Mesenchymal stem cell (in vitro differentiated cells and primary cell): ENCODE measurements at regions not wholly inside any gene's neighbourhood (a gene's known extent, or its start where the extent isn't known, plus 50 kb on each side); places are given as distances from the start of the nearest gene placed in this dataset.

ENCODE experiments used
- DNase-seq: peaks from one replicate; pipeline ENCODE4 v3.0.0-alpha.2; 2013
- H2AFZ ChIP-seq: one replicate; pipeline ENCODE4 v1.6.1; 2013; ENCODE audit warnings: low read depth, mild to moderate bottlenecking, control low read depth, inconsistent platforms, low read length, moderate library complexity
- H2AK5ac ChIP-seq: 2 replicates; pipeline ENCODE4 v1.6.1; 2013; ENCODE audit warnings: low read length, moderate library complexity, mild to moderate bottlenecking, inconsistent platforms; ENCODE audit not compliant: severe bottlenecking
- H2BK120ac ChIP-seq: one replicate; pipeline ENCODE4 v1.6.1; 2013; ENCODE audit warnings: low read depth, mild to moderate bottlenecking, inconsistent platforms, low read length, moderate library complexity
- H2BK12ac ChIP-seq, 2 experiments: one replicate each; pipeline ENCODE4 v1.6.1; 2013; ENCODE audit warnings: inconsistent platforms in 2 of 2, low read length in 2 of 2, mild to moderate bottlenecking in 2 of 2, moderate library complexity in 2 of 2, control low read depth in 1 of 2
- H2BK15ac ChIP-seq: one replicate; pipeline ENCODE4 v1.6.1; 2013; ENCODE audit warnings: mild to moderate bottlenecking, low read depth, inconsistent platforms; ENCODE audit not compliant: poor library complexity, severe bottlenecking
- H2BK5ac ChIP-seq: 2 replicates; pipeline ENCODE4 v1.6.1; 2013; ENCODE audit warnings: low read depth, mild to moderate bottlenecking, low read length, control low read depth, inconsistent platforms; ENCODE audit not compliant: poor library complexity, severe bottlenecking
- H3K14ac ChIP-seq, 2 experiments: one replicate each; pipeline ENCODE4 v1.6.1; 2013; ENCODE audit warnings: inconsistent platforms in 2 of 2, low read length in 2 of 2, control low read depth in 1 of 2, mild to moderate bottlenecking in 1 of 2, moderate library complexity in 1 of 2
- H3K18ac ChIP-seq, 2 experiments: one replicate each; pipeline ENCODE4 v1.6.1; 2013; ENCODE audit warnings: inconsistent platforms in 2 of 2, low read length in 2 of 2, control low read depth in 1 of 2, low read depth in 1 of 2, mild to moderate bottlenecking in 1 of 2
- H3K23ac ChIP-seq, 2 experiments: one replicate each; pipeline ENCODE4 v1.6.1; 2013; ENCODE audit warnings: inconsistent platforms in 2 of 2, low read length in 2 of 2, mild to moderate bottlenecking in 2 of 2, moderate library complexity in 2 of 2, control low read depth in 1 of 2
- H3K27ac ChIP-seq: 2 replicates; pipeline ENCODE4 v1.5.1; 2013; ENCODE audit warnings: mild to moderate bottlenecking, moderate library complexity, low read length, control low read depth, inconsistent platforms; ENCODE audit not compliant: poor library complexity, severe bottlenecking
- H3K27me3 ChIP-seq, 2 experiments: 2 replicates each; pipeline versions ENCODE4 v1.6.1 to v1.7.0; 2013; ENCODE audit warnings: low read length in 2 of 2, mild to moderate bottlenecking in 2 of 2, moderate library complexity in 2 of 2, control low read depth in 1 of 2, inconsistent platforms in 1 of 2; ENCODE audit not compliant: control insufficient read depth in 1 of 2, insufficient read depth in 1 of 2
- H3K36me3 ChIP-seq, 2 experiments: 2 replicates each; pipeline versions ENCODE4 v1.6.1 to v1.7.0; 2013; ENCODE audit warnings: low read length in 2 of 2, control low read depth in 1 of 2, inconsistent platforms in 1 of 2, low read depth in 1 of 2, mild to moderate bottlenecking in 1 of 2; ENCODE audit not compliant: insufficient read depth in 2 of 2, control insufficient read depth in 1 of 2
- H3K4ac ChIP-seq, 2 experiments: one replicate each; pipeline ENCODE4 v1.6.1; 2013; ENCODE audit warnings: inconsistent platforms in 2 of 2, low read length in 2 of 2, mild to moderate bottlenecking in 2 of 2, moderate library complexity in 2 of 2, control low read depth in 1 of 2, low read depth in 1 of 2
- H3K4me1 ChIP-seq: 2 replicates; pipeline ENCODE4 v1.6.1; 2013; ENCODE audit warnings: low read depth, low read length, control low read depth; ENCODE audit not compliant: control insufficient read depth, insufficient read depth
- H3K4me2 ChIP-seq: 2 replicates; pipeline ENCODE4 v1.6.1; 2013; ENCODE audit warnings: low read length, mild to moderate bottlenecking, inconsistent platforms; ENCODE audit not compliant: poor library complexity, severe bottlenecking
- H3K4me3 ChIP-seq, 2 experiments: 2 replicates each; pipeline versions ENCODE4 v1.5.1 to v1.7.0; 2013; ENCODE audit warnings: low read length in 2 of 2, mild to moderate bottlenecking in 2 of 2, control low read depth in 1 of 2, low read depth in 1 of 2; ENCODE audit not compliant: insufficient read depth in 1 of 2
- H3K79me1 ChIP-seq: replicated peaks from 2 replicates; pipeline ENCODE4 v1.6.1; 2013; ENCODE audit warnings: mild to moderate bottlenecking, control low read depth, low read length, inconsistent platforms; ENCODE audit not compliant: poor library complexity, severe bottlenecking
- H3K9ac ChIP-seq: 2 replicates; pipeline ENCODE4 v1.7.0; 2013; ENCODE audit warnings: mild to moderate bottlenecking, low read length, moderate library complexity
- H3K9me3 ChIP-seq: 2 replicates; pipeline ENCODE4 v1.7.0; 2013; ENCODE audit warnings: mild to moderate bottlenecking, low read length; ENCODE audit not compliant: control insufficient read depth
- H4K8ac ChIP-seq: one replicate; pipeline ENCODE4 v1.6.1; 2013; ENCODE audit warnings: inconsistent platforms, mild to moderate bottlenecking, low read length, moderate library complexity
- H4K91ac ChIP-seq: one replicate; pipeline ENCODE4 v1.6.1; 2013; ENCODE audit warnings: mild to moderate bottlenecking, low read length, inconsistent platforms
- WGBS: methylation state at CpG from one replicate; pipeline ENCODE4 v1.1.7; 2013; ENCODE audit warnings: mixed read lengths; 5-methylcytosine and 5-hydroxymethylcytosine counted together

DNA sequence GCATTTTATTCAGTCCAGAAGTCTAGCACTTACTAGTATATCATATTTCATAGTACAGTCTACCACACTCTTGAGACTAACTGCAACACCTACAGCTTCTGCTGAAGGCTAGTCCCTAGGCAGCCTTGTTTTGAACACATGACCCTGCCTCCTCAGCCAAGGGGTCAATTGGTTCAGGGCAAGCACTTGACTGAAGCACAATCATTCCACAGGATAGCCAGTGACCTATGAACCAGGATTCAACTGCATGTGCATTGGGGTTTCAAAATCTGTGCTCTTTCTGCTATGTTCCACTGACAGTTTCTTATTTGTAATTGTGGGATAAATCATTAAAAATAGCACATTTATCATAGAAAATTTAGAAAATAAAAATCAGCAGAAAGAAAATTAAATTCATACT lies 186.8 kb downstream of the TMEM161B start:
- Histone ChIP-seq H2BK15ac (no peak overlapping the region), H2AK5ac (no peak overlapping the region), H2BK5ac (no peak overlapping the region), H2AFZ (no peak overlapping the region), H2BK120ac (no peak overlapping the region), H4K91ac (no peak overlapping the region), H3K9ac (no peak overlapping the region), H3K23ac (no peak overlapping the region), H3K4me1 (no peaks in the 10 kb centered on the region), H3K27me3 (no peaks in the 10 kb centered on the region), H3K14ac (no peak overlapping the region), H3K9me3 (peaks cover 4% of the 10 kb centered on the region), H3K4me3 (no peak overlapping the region), H3K79me1 (no peaks in the 10 kb centered on the region), H3K4ac (no peak overlapping the region), H3K18ac (no peak overlapping the region), H4K8ac (no peak overlapping the region), H2BK12ac (no peak overlapping the region), H3K4me2 (no peak overlapping the region), H3K27ac (no peak overlapping the region), H3K36me3 (no peaks in the 10 kb centered on the region)
- DNase-seq, result no peak

DNA sequence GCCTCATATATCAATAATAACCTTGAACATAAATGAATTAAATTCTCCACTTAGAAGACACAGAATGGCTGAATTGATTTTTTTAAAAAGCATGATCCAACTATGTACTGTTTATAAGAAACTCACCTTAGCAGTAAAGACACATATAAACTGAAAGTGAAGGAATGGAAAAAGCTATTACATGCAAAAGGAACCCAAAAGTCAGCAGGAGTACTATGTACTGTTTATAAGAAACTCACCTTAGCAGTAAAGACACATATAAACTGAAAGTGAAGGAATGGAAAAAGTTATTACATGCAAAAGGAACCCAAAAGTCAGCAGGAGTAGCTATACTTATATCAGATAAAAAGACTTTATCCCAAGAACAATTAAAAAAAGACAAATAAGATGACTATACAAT lies 204.8 kb downstream of the TMEM161B start:
- no peak overlapping the region for H3K4me2 ChIP-seq
- H2AFZ ChIP-seq, result no peak overlapping the region
- no peak overlapping the region for H2AK5ac ChIP-seq
- no peak overlapping the region for H4K8ac ChIP-seq
- no peak overlapping the region for H3K9ac ChIP-seq
- no peak overlapping the region for H2BK5ac ChIP-seq
- H2BK15ac ChIP-seq, result no peak overlapping the region
- no peak overlapping the region for H3K27ac ChIP-seq
- no peak overlapping the region for H3K4ac ChIP-seq
- no peaks in the 10 kb centered on the region for H3K27me3 ChIP-seq
- H3K18ac ChIP-seq, result no peak overlapping the region
- DNase-seq, result no peak
- H3K23ac ChIP-seq, result no peak overlapping the region
- no peak overlapping the region for H2BK120ac ChIP-seq
- H3K4me3 ChIP-seq, result no peak overlapping the region
- H3K14ac ChIP-seq, result no peak overlapping the region
- no peak overlapping the region for H4K91ac ChIP-seq
- H3K36me3 ChIP-seq, result no peaks in the 10 kb centered on the region
- no peaks in the 10 kb centered on the region for H3K4me1 ChIP-seq
- H2BK12ac ChIP-seq, result no peak overlapping the region
- H3K9me3 ChIP-seq, result peaks cover 4% of the 10 kb centered on the region
- no peaks in the 10 kb centered on the region for H3K79me1 ChIP-seq

DNA sequence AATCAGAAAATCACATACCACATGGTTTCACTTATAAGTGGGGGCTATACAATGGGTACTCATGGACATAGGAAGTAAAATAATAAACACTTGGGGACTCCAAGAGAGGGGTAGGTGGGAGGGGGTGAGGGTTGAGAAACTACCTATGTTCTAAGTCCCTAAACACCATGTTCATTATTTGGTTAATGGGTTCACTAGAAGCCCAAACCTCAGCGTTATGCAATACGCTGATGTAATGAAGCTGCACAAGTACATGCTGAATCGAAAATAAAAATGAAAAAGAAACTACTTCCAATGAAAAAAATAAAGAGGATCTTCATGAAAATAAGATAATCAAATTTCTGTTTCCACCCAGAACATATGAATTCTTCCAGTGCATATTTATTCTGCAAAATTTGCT lies 208.5 kb downstream of the TMEM161B start:
- Histone ChIP-seq H2BK120ac (no peak overlapping the region), H2BK5ac (no peak overlapping the region), H4K91ac (no peak overlapping the region), H3K27ac (no peak overlapping the region), H3K23ac (no peak overlapping the region), H4K8ac (no peak overlapping the region), H2AK5ac (no peak overlapping the region), H3K79me1 (no peaks in the 10 kb centered on the region), H3K36me3 (no peaks in the 10 kb centered on the region), H3K18ac (no peak overlapping the region), H3K4me1 (no peaks in the 10 kb centered on the region), H3K14ac (no peak overlapping the region), H3K4me3 (no peak overlapping the region), H3K4me2 (no peak overlapping the region), H2BK15ac (no peak overlapping the region), H3K27me3 (no peaks in the 10 kb centered on the region), H2BK12ac (no peak overlapping the region), H3K4ac (no peak overlapping the region), H3K9me3 (no peaks in the 10 kb centered on the region), H3K9ac (no peak overlapping the region), H2AFZ (no peak overlapping the region)
- no peak for DNase-seq
- 92% methylated on average over 3 of the region's 3 CpGs for WGBS

DNA sequence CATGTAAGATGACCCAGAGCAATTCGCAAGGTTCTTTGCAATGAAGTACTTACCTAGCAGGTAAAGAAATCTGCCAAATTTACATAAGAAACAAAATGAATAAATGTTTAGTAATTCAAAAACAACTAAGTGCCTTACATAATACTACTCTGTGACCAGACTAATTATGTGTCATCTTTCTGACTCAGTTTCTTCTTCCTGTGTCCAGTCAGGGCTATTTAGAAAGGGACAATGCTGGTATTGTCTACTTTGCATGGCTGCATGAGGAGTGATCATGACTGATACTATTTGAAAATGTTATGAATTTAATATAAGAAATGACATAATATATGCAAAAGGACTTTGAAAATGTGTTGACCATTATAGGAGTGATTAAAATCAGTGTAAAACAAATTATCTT lies 210.0 kb downstream of the TMEM161B start:
- no peaks in the 10 kb centered on the region for H3K36me3 ChIP-seq
- H3K9me3 ChIP-seq, result no peaks in the 10 kb centered on the region
- no peak overlapping the region for H3K18ac ChIP-seq
- no peak overlapping the region for H2BK12ac ChIP-seq
- no peak overlapping the region for H2AFZ ChIP-seq
- no peak overlapping the region for H3K14ac ChIP-seq
- H3K4me3 ChIP-seq, result no peak overlapping the region
- WGBS, result no CpG with 5 or more reads among the region's 1 CpG
- H2BK15ac ChIP-seq, result no peak overlapping the region
- no peak overlapping the region for H3K4ac ChIP-seq
- H3K27me3 ChIP-seq, result no peaks in the 10 kb centered on the region
- H3K27ac ChIP-seq, result no peak overlapping the region
- H3K4me2 ChIP-seq, result no peak overlapping the region
- H4K8ac ChIP-seq, result no peak overlapping the region
- no peak overlapping the region for H3K9ac ChIP-seq
- H3K23ac ChIP-seq, result no peak overlapping the region
- H4K91ac ChIP-seq, result no peak overlapping the region
- no peak overlapping the region for H2AK5ac ChIP-seq
- no peak for DNase-seq
- no peak overlapping the region for H2BK5ac ChIP-seq
- no peaks in the 10 kb centered on the region for H3K4me1 ChIP-seq
- no peak overlapping the region for H2BK120ac ChIP-seq
- H3K79me1 ChIP-seq, result no peaks in the 10 kb centered on the region
